Suprapubic skin (tissue), 4 donors: ENCODE measurements at regions not wholly inside any gene's neighbourhood (a gene's known extent, or its start where the extent isn't known, plus 50 kb on each side); places are given as distances from the start of the nearest gene placed in this dataset.

Source experiments
- CTCF ChIP-seq, 2 donors: fragments of 200-600 bp in 1 of 2; fragments of 450-650 bp in 1 of 2; sonication (generic) in 1 of 2; IDR thresholded peaks; one replicate each; pipeline ENCODE4 v1.5.1; 2016 to 2019; ENCODE audit warnings: antibody characterized with exemption in 2 of 2, mild to moderate bottlenecking in 1 of 2, moderate library complexity in 1 of 2
- POLR2A ChIP-seq, 2 donors: fragments of 450-650 bp; IDR thresholded peaks; one replicate each; pipeline ENCODE4 v1.6.1; 2017; ENCODE audit warnings: antibody characterized with exemption in 2 of 2, mild to moderate bottlenecking in 2 of 2, moderate library complexity in 2 of 2
- POLR2AphosphoS5 ChIP-seq, 3 donors: sonication (generic); formaldehyde crosslinking; IDR thresholded peaks; one replicate each; pipeline ENCODE4 v1.6.1; 2017; ENCODE audit warnings: antibody characterized with exemption in 3 of 3

- TF ChIP-seq POLR2AphosphoS5 (IDR thresholded peaks at IDR 0.05) (no peak), CTCF (IDR thresholded peaks at IDR 0.05) (no peak), POLR2A (IDR thresholded peaks at IDR 0.05) (no peak)
These were observed 553.3 kb upstream of the SGCD start for GRCh38 chr5:155773680-155774079.
